NCI-H524 treated with DMSO at 0.1 percent for 48 hours (cell line): ENCODE measurements at regions not wholly inside any gene's neighbourhood (a gene's known extent, or its start where the extent isn't known, plus 50 kb on each side); places are given as distances from the start of the nearest gene placed in this dataset.

Source experiments
- DNase-seq: peaks from one replicate; lab custom pipeline; 2025; lab: John Stamatoyannopoulos, UW

DNA sequence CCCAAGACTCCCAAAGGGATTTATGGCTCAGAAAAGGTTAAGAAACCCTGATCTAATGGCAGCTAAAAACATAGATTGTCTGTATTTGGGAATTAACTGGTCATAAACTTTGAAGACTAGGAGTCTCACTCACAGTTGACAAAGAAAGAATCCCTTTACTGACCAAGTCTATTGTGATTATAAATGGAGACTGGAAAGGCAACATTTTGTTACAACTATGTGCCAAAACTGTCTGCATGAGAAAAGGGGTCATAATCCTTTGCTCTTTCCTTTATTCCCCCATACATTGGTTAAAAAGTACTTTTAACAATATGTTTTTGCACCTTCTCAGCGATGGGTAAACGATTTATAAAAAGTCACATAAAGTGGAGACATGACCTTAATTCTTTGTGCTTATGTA, 206.9 kb upstream of the MAP3K7 start:
- DNase-seq, result no peak

DNA sequence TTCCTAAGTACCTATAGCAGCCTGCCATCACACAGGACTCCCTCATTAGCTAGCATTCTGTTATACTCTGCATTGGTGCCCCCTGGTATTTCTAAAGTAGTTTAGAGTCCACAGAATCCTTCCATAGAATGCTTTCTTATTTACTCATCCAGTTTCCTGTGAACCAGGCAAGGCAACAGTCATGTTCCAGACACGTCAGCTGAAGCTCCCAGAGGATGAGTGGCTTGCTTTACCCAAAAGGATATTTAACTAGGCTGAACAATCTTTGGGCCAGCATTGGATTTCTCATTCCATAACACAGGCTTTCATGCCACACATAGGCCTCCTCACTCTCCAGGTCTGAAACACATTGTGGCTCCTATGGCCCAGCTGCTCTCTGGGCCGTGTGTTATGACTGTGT, 203.8 kb upstream of the MAP3K7 start:
- no peak for DNase-seq

GRCh38 chr6:90790058-90790457, 203.2 kb upstream of the MAP3K7 start:
- DNase-seq, result no peak

DNA sequence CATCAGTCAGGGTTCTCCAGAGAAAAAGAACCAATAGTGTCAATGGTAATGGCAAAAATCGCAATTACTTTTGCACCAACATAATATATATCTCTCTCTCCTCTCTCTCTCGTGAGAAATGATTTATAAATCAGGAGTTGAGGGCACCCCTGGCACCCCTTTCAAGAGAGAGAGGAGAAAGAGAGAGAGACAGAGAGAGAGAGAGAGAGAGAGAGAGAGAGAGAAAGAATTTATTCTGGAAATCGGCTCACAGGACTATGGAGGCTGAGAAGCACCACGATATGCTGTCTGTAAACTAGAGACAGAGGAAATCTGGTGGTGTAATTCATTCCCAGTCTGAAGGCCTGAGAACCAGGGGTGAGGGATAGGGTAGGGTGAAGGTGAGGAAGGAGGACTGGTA, 201.9 kb upstream of the MAP3K7 start:
- DNase-seq, result no peak

DNA sequence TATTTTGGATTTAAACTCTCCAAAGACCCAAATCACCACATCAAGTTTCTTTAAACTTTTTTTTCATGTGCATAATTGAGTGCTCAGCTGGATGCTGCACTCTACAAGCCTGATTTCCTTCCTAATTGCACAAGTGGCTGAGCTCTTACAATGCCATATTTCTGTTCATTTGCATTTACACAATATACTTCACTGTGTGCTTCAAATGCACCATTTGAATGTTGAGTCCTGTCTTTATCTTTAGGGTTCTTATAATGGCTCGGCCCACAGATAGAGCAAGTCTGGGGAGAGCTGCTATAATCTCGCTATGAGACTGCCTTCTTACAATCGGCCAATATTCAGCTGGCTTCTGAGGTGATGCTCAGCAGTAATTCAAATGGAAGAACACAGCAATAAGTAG, 200.6 kb upstream of the MAP3K7 start:
- DNase-seq, result no peak

DNA sequence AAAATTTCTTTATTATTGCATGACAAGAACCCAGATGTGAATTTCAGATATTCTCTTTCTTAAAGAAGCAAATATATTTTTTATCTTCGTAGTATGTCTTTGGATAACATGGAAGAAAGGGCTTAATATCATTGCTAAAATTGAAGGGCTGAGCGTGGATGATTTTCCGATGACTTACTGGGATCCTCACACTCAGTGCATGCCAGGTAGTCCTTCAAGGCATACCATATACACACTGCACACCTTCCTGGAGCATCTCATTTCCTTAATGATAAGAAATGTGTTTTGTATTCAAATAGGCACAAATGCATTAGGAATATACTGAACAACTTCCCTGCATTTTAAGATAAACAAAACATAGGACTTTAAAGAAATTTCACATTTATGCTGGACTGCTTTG, 193.9 kb upstream of the MAP3K7 start:
- DNase-seq, result no peak

DNA sequence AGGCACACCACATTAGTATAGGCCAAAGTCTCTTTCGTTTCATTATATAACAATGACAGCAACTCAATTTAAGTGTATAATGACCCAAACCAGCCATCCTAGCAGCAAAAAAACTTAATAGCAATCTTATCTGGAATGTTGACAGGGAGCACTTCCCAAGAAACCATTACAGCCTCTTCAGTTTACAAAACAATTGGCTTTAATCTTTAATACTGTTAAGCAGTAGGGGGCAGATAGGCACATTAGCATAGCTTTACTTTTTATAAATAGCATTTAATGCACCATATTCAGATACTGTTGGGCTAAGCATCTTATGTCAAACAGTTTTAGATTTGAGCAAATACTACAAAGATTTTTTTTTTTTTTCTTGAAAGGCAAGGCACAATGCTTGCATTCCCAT, 193.3 kb upstream of the MAP3K7 start:
- no peak for DNase-seq

DNA sequence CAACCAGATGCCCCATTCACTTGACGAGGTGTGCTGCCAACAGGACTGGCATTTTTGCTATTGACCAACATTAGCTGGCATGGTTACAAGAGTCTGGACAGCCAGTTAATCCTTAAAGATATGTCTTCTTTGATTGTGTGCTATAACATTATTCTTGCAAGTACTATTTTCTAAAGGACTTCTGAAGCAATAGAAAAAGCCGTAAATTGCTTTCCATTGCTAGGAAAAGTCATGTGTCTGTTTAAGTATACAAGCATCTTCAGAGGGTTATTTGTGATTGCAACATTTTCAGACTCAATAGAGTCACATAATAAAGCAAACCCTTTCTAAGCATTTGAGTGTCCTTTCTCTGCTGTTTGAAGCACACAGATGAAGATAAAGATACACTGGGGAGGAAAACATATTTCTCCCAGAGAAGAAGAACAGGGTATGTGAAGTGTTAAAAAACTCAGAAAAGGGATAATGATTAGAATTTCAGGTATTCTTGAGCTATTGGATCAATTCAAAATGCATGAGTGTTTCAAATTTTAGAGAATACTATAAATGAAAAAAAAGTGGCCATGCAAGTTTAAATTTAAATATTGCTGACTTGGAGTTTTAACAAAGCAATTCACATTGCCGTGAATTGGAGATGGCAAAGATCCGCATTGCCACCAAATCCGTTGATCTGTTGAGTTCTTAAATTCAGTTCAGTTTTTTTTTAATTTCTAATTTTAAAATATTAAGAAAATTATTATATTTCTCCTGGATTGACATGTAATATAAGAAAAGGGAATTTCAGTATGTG, 191.7 kb upstream of the MAP3K7 start:
- DNase-seq, result no peak

DNA sequence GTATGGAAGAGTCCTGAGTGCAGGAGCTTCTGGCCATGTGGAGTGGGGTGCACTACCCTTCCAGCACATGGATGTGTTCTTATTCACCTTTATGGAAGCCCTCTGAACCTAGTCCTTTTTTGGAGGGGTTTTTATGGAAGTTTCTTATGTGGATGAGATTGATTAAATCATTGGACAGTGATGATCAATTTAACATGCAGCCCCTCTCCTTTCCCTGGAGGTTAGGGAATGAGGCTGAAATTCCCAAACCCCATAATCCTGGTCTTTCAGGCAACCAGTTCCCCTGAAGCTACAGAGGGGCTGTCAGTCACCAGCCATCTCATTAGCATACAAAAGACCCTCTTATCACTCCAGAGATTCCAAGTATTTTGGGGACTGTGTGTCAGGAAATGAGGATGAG, 183.9 kb upstream of the MAP3K7 start:
- DNase-seq, result no peak

- no peak for DNase-seq
Measured at GRCh38 chr6:90765895-90766294, 179.0 kb upstream of the MAP3K7 start.

DNA sequence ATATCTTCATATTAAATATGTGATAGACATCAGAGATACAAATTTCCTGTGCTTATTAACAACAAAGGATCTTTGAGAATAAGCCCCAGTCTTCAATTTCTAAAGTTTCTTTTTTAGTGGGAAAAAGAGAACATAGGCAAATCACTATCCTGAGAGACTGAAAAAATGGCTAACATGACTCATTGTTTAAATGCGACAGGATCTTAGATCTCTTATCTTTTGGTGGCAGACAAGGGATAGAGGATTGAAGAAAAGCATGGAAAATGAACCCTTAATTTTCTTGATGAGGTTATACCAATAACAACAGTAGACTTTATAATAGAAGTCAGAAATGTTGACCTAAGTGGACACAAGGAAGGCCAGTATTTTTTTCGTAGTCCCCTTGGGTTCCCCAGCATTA, 178.6 kb upstream of the MAP3K7 start:
- no peak for DNase-seq

GRCh38 chr6:90764001-90764400, 177.1 kb upstream of the MAP3K7 start:
- no peak for DNase-seq

DNA sequence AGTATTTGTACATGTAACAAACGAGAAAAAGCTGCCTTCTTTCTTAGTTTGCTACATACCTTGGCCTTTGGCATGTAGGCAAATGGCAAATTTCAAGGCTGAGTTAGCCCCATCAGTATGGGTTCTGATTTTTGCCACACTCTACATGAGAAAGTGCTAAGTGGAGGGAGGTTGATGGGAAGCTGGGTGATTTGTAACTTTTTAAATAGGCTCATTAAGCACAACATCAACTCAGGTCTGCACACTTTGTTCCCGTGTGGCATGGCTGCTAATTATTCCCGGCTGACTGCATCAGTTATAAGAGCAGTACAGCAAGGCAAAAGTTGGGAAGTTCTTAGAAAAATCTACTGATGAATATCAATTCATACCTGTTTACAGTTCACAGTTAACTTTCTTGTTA, 172.8 kb upstream of the MAP3K7 start:
- no peak for DNase-seq

GRCh38 chr6:90758741-90759140, 171.9 kb upstream of the MAP3K7 start:
- no peak for DNase-seq

DNA sequence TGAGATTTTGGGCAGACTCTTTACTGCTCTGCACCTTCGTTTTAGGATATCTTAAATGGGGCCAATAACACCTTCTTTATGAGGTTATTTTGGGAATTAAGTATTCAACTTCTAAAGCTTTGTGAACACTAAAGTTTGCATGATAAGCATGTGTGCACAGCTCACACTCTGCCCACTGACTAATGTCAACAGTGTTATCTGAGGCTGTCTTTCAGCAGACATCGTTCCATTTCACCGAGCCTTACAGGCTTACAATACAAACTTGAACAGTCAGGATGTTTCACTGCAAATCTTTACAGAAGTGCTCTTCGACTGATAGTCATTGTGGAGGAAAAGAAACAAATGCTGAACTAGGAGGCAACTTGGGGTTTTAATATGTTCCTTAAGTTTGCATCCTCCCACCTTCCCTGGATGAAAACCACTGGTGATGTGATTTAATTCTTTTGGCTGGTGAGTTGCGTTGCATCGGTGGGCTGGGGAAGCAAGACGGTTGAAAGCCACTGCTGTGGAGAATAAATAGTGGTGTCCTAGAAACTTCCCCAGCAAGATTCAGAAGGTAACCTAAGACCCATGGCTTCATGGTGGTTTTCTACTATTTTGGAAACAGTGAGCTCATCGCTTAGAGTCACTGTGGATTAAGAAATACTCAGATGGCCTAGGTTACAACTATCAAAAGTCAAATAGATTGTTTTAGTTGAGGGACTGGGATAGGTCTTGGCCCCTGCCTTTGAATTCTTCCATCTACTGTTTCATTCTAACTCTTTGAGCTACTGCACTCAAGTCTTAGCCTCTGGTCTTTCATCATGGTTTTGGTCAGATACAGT, 167.2 kb upstream of the MAP3K7 start:
- DNase-seq, result no peak

DNA sequence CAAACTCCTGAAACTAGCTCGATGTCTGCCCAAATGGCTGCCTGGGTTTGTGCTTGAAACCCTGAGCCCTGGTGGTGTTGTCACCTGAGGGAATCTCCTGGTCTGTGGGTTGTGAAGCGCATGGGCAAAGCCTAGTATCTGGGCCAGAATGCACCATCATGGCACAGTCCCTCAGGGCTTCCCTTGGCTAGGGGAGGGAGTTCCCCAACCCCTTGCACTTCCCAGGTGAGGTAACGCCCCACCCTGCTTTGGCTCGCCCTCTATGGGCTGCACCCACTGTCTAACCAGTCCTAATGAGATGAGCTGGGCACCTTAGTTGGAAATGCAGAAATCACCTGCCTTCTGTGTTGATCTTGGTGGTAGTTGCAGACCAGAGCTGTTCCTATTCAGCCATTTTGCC, 152.9 kb upstream of the MAP3K7 start:
- DNase-seq, result no peak

- no peak for DNase-seq
Measured at GRCh38 chr6:90739339-90739738, 152.5 kb upstream of the MAP3K7 start.

GRCh38 chr6:90730151-90730673, 143.3 kb upstream of the MAP3K7 start:
- no peak for DNase-seq

GRCh38 chr6:90729057-90729456, 142.2 kb upstream of the MAP3K7 start:
- no peak for DNase-seq

DNA sequence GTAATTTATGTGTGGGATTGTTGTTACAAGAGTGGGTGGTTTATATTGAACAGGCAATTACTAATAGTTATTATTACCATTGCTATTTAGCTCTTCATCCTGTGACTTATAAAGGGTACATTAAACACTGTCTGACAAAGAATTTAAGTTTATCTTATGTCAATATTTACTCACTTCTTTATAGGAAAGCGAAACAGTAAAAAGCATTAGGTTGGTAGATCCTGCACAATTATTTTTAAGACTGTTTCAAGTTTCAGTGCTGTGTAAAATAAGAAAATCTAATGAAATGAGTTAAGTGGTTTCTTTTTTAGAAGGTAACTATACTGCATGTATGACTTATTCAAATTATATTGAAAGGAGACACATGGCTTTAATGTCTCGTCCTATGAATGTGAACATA, 135.8 kb upstream of the MAP3K7 start:
- no peak for DNase-seq

GRCh38 chr6:90720404-90720803, 133.5 kb upstream of the MAP3K7 start:
- DNase-seq, result no peak

- DNase-seq, result no peak
Measured at GRCh38 chr6:90719321-90720195, 132.7 kb upstream of the MAP3K7 start.
